HG02623 (cell line): ENCODE measurements at regions not wholly inside any gene's neighbourhood (a gene's known extent, or its start where the extent isn't known, plus 50 kb on each side); places are given as distances from the start of the nearest gene placed in this dataset.

ENCODE experiments used
- ATAC-seq: cut with Tn5 transposase; IDR thresholded peaks from one replicate; pipeline ENCODE4 v1.9.1; 2021; ENCODE audit warnings: moderate library complexity; ENCODE audit not compliant: unreplicated experiment

- ATAC-seq = no peak
These were observed 398.4 kb upstream of the ID4 start for GRCh38 chr6:19438566-19439353.

GRCh38 chr6:19440531-19440930, 396.6 kb upstream of the ID4 start:
- ATAC-seq = no peak

- ATAC-seq = no peak
These were observed 393.8 kb upstream of the ID4 start for GRCh38 chr6:19443411-19443810.

- no peak for ATAC-seq
These were observed 393.1 kb upstream of the ID4 start for GRCh38 chr6:19444041-19444440.

GRCh38 chr6:19444481-19444880, 392.7 kb upstream of the ID4 start:
- ATAC-seq = no peak

GRCh38 chr6:19446570-19446969, 390.6 kb upstream of the ID4 start:
- no peak for ATAC-seq

- no peak for ATAC-seq
These were observed 386.5 kb upstream of the ID4 start for GRCh38 chr6:19450651-19451050.

- ATAC-seq = no peak
These were observed 384.7 kb upstream of the ID4 start for GRCh38 chr6:19452495-19452894.

- no peak for ATAC-seq
These were observed 383.0 kb upstream of the ID4 start for GRCh38 chr6:19454001-19454720.

GRCh38 chr6:19454721-19455392, 382.3 kb upstream of the ID4 start:
- ATAC-seq = no peak

- no peak for ATAC-seq
These were observed 373.9 kb upstream of the ID4 start for GRCh38 chr6:19463250-19463649.

- ATAC-seq = no peak
These were observed 373.2 kb upstream of the ID4 start for GRCh38 chr6:19463925-19464324.

- no peak for ATAC-seq
These were observed 371.9 kb upstream of the ID4 start for GRCh38 chr6:19465256-19465655.

GRCh38 chr6:19465760-19466159, 371.4 kb upstream of the ID4 start:
- no peak for ATAC-seq

GRCh38 chr6:19470333-19470732, 366.8 kb upstream of the ID4 start:
- ATAC-seq = no peak

GRCh38 chr6:19472153-19472552, 365.0 kb upstream of the ID4 start:
- ATAC-seq = no peak

GRCh38 chr6:19472850-19473249, 364.3 kb upstream of the ID4 start:
- ATAC-seq = no peak

- ATAC-seq = no peak
These were observed 359.6 kb upstream of the ID4 start for GRCh38 chr6:19477563-19477962.

- ATAC-seq = no peak
These were observed 358.9 kb upstream of the ID4 start for GRCh38 chr6:19478273-19478672.

- no peak for ATAC-seq
These were observed 358.2 kb upstream of the ID4 start for GRCh38 chr6:19478992-19479391.

GRCh38 chr6:19479551-19479950, 357.6 kb upstream of the ID4 start:
- ATAC-seq = no peak
